K562 (cell line): ENCODE measurements at regions not wholly inside any gene's neighbourhood (a gene's known extent, or its start where the extent isn't known, plus 50 kb on each side); places are given as distances from the start of the nearest gene placed in this dataset.

Experiments used
- ATAC-seq: fragments of 200-7000 bp; cut with Tn5 transposase; 3 replicates; pipeline ENCODE4 v1.9.1; 2020; ENCODE audit warnings: moderate library complexity
- BruUV-seq: library from RNA; stranded (reverse); fragments of 400-500 nt; replicated peaks from 2 replicates; lab custom pipeline; 2021; lab: Mats Ljungman, UMichigan
- CTCF ChIA-PET: fragments of 300-600 bp; formaldehyde crosslinking; extraction: SDS; loops from one replicate; lab custom pipeline; 2021; ENCODE audit warnings: low intra/inter-chr PET ratio; lab: Yijun Ruan, JAX
- POLR2A ChIA-PET: fragments of 300-600, 350-650 bp; sonication (Branson Sonifier 250); formaldehyde crosslinking; extraction: SDS; loops from one replicate; lab custom pipeline; 2021; ENCODE audit warnings: antibody characterized with exemption, inconsistent platforms; lab: Yijun Ruan, JAX
- DNase-seq, 4 experiments: peaks; one replicate each; pipeline versions ENCODE4 v3.0.0 to v3.0.0-alpha.2; 2011 to 2018; ENCODE audit warnings: low spot score in 3 of 4, mixed read lengths in 3 of 4; ENCODE audit errors: extremely low read depth in 1 of 4
- FAIRE-seq: peaks from 2 replicates; lab custom pipeline; 2011; peaks lifted over from hg19 to GRCh38; lab: Jason Lieb, UNC
- H2AFZ ChIP-seq: 2 replicates; pipeline ENCODE4 v1.6.0; 2011; ENCODE audit warnings: low read depth, low read length, control low read depth, inconsistent platforms
- H3K27ac ChIP-seq: fragments of 200-600 bp; 3 replicates; pipeline ENCODE4 v1.8.0; 2011; ENCODE audit warnings: low read depth, mild to moderate bottlenecking, control low read depth, inconsistent platforms, low read length, moderate library complexity, mixed read lengths; ENCODE audit errors: extremely low read depth
- H3K27me3 ChIP-seq, 2 experiments: fragments of 300-600 bp in 1 of 2; 2 replicates in 1 of 2; 3 replicates in 1 of 2; pipeline versions ENCODE4 v1.6.0 to v1.8.0; 2011; ENCODE audit warnings: inconsistent platforms in 2 of 2, low read length in 2 of 2, mild to moderate bottlenecking in 1 of 2, mixed read lengths in 1 of 2, moderate library complexity in 1 of 2; ENCODE audit not compliant: control insufficient read depth in 2 of 2, insufficient read depth in 2 of 2
- H3K36me3 ChIP-seq: fragments of 300-600 bp; 3 replicates; pipeline ENCODE4 v1.8.0; 2011; ENCODE audit warnings: mild to moderate bottlenecking, low read length, inconsistent platforms; ENCODE audit not compliant: control insufficient read depth, insufficient read depth
- H3K4me1 ChIP-seq, 2 experiments: fragments of 200-600 bp in 1 of 2; replicated peaks in 1 of 2; 2 replicates in 1 of 2; 3 replicates in 1 of 2; pipeline versions ENCODE4 v1.5.1 to v1.8.0; 2011; ENCODE audit warnings: inconsistent platforms in 2 of 2, low read length in 2 of 2, mild to moderate bottlenecking in 1 of 2, mixed read lengths in 1 of 2, moderate library complexity in 1 of 2; ENCODE audit not compliant: control insufficient read depth in 2 of 2, insufficient read depth in 2 of 2
- H3K4me2 ChIP-seq: 2 replicates; pipeline ENCODE4 v1.6.1; 2011; ENCODE audit warnings: low read length, control low read depth, inconsistent platforms, mixed read lengths; ENCODE audit not compliant: insufficient read depth
- H3K4me3 ChIP-seq: fragments of 200-600 bp; sonication (generic), shearing (Covaris generic); 2 replicates; pipeline ENCODE4 v1.5.1; 2016; ENCODE audit warnings: control low read depth, inconsistent platforms
- H3K79me2 ChIP-seq: fragments of 200-600 bp; 3 replicates; pipeline ENCODE4 v1.8.0; 2011; ENCODE audit warnings: low read length, inconsistent platforms; ENCODE audit not compliant: control insufficient read depth, insufficient read depth
- H3K9ac ChIP-seq, 2 experiments: 2 replicates each; pipeline versions ENCODE4 v1.6.0 to v1.6.1; 2011; ENCODE audit warnings: low read depth in 2 of 2, low read length in 2 of 2, control low read depth in 1 of 2, inconsistent platforms in 1 of 2, mild to moderate bottlenecking in 1 of 2, mixed read lengths in 1 of 2; ENCODE audit not compliant: insufficient read depth in 1 of 2
- H3K9me1 ChIP-seq: one replicate; pipeline ENCODE4 v1.6.0; 2011; ENCODE audit warnings: inconsistent platforms, mild to moderate bottlenecking, low read length, moderate library complexity; ENCODE audit not compliant: control insufficient read depth, insufficient read depth
- H3K9me3 ChIP-seq: replicated peaks from 2 replicates; pipeline ENCODE4 v1.5.1; 2011; ENCODE audit warnings: low read depth, low read length, inconsistent platforms; ENCODE audit not compliant: control insufficient read depth, insufficient read depth
- H4K20me1 ChIP-seq: replicated peaks from 2 replicates; pipeline ENCODE4 v1.6.1; 2011; ENCODE audit warnings: low read length, inconsistent platforms, mixed read lengths; ENCODE audit not compliant: control insufficient read depth, insufficient read depth
- BDP1 ChIP-seq: IDR thresholded peaks from 3 replicates; pipeline ENCODE4 v1.6.1; 2011; ENCODE audit not compliant: insufficient read length, insufficient read depth
- BMI1 ChIP-seq: fragments of 150-350 bp; IDR thresholded peaks from 2 replicates; pipeline ENCODE4 v1.6.1; 2014; ENCODE audit warnings: low read length
- BRF2 ChIP-seq: IDR thresholded peaks from 3 replicates; pipeline ENCODE4 v1.6.1; 2011; ENCODE audit warnings: borderline replicate concordance, mild to moderate bottlenecking; ENCODE audit not compliant: insufficient read length, insufficient read depth
- FOXJ2 ChIP-seq: fragments of 200-800 bp; sonication (Bioruptor generic); IDR thresholded peaks from 2 replicates; pipeline ENCODE4 v1.6.1; 2016; ENCODE audit warnings: missing genetic modification characterization, missing compliant biosample characterization
- GTF2E2 ChIP-seq: fragments of 200-800 bp; sonication (Bioruptor generic); IDR thresholded peaks from 2 replicates; pipeline ENCODE4 v1.6.1; 2016; ENCODE audit warnings: missing genetic modification characterization, missing compliant biosample characterization
- NCOA4 ChIP-seq: fragments of 450-650 bp; IDR thresholded peaks from 2 replicates; pipeline ENCODE4 v1.6.1; 2018; ENCODE audit warnings: mild to moderate bottlenecking; ENCODE audit not compliant: partially characterized antibody
- NFRKB ChIP-seq: fragments of 450-650 bp; IDR thresholded peaks from 2 replicates; pipeline ENCODE4 v1.6.1; 2016; ENCODE audit warnings: low read depth
- POU5F1 ChIP-seq: fragments of 150-350 bp; IDR thresholded peaks from 2 replicates; pipeline ENCODE4 v1.6.1; 2014; ENCODE audit warnings: borderline replicate concordance, low read length, low read depth, mild to moderate bottlenecking; ENCODE audit not compliant: partially characterized antibody
- RNF219 ChIP-seq: fragments of 250-450 bp; sonication (Bioruptor Pico); IDR thresholded peaks from 2 replicates; pipeline ENCODE4 v1.5.0; 2022; ENCODE audit warnings: mild to moderate bottlenecking
- SIN3A ChIP-seq, 2 experiments: fragments of 150-350 bp in 1 of 2; IDR thresholded peaks; 2 replicates each; pipeline ENCODE4 v1.6.1; 2011 to 2016; ENCODE audit warnings: borderline replicate concordance in 2 of 2, low read depth in 2 of 2, low read length in 2 of 2, mild to moderate bottlenecking in 2 of 2, moderate library complexity in 2 of 2; ENCODE audit not compliant: control insufficient read depth in 1 of 2
- SMARCE1 ChIP-seq: fragments of 450-650 bp; IDR thresholded peaks from 2 replicates; pipeline ENCODE4 v1.7.1; 2016; ENCODE audit warnings: mild to moderate bottlenecking
- THAP7 ChIP-seq: fragments of 250-450 bp; sonication (Bioruptor Pico); IDR thresholded peaks from 2 replicates; pipeline ENCODE4 v1.5.0; 2021
- ZNF274 ChIP-seq: IDR thresholded peaks from 2 replicates; pipeline ENCODE4 v1.6.1; 2011; ENCODE audit warnings: low read depth, mild to moderate bottlenecking, low read length, moderate library complexity, borderline replicate concordance
- ZNF444 ChIP-seq: fragments of 250-450 bp; sonication (Bioruptor Pico); IDR thresholded peaks from 2 replicates; pipeline ENCODE4 v1.4.0; 2020; ENCODE audit warnings: mild to moderate bottlenecking, moderate library complexity
- ZNF639 ChIP-seq, 2 experiments: fragments of 200-800 bp in 1 of 2; sonication (Bioruptor generic) in 1 of 2; sonication (generic) in 1 of 2; formaldehyde crosslinking in 1 of 2; IDR thresholded peaks in 1 of 2; conservative IDR thresholded peaks in 1 of 2; 2 replicates each; pipeline versions ENCODE4 v1.5.0 to v1.6.1; 2016 to 2020; ENCODE audit warnings: missing compliant biosample characterization in 1 of 2, missing genetic modification characterization in 1 of 2, missing genetic modification reagents in 1 of 2
- WGBS: fragments of 100-300 bp; shearing (Covaris generic); methylation state at CpG from one replicate; pipeline ENCODE4 v1.1.6; 2016; ENCODE audit warnings: low coverage, mixed read lengths; ENCODE audit not compliant: insufficient coverage; ENCODE audit errors: missing lambda C conversion rate; 5-methylcytosine and 5-hydroxymethylcytosine counted together
- in situ Hi-C: fragments of 300-500 bp; cut with MboI; formaldehyde crosslinking; loops from 4 replicates; pipeline ENCODE4 v1.15.0; 2018; ENCODE audit warnings: inconsistent platforms, mixed read lengths
- intact Hi-C: fragments of 100-400 bp; cut with micrococcal nuclease; formaldehyde crosslinking; loops from 2 replicates; pipeline ENCODE4 v1.14.2; 2022

- TF ChIP-seq FOXJ2 (tag) = no peak
- no peak for TF ChIP-seq NCOA4
- no peak for TF ChIP-seq SIN3A (IDR thresholded peaks at IDR 0.05; ENCODE audit: borderline replicate concordance in 2 of 2, control insufficient read depth in 1 of 2, low read depth in 2 of 2, low read length in 2 of 2)
- TF ChIP-seq ZNF639 (CRISPR knock-in tag; conservative IDR thresholded peaks at IDR 0.05 in 1 of 2, IDR thresholded peaks at IDR 0.05 in 1 of 2) = no peak
- TF ChIP-seq NFRKB = no peak
Observed at GRCh38 chr11:109785714-109786113, 307.5 kb upstream of the ZC3H12C start (continued).

GRCh38 chr11:109788948-109789490 is 304.2 kb upstream of the ZC3H12C start:
- intact Hi-C loops (no loop called here), in situ Hi-C loops (no loop called here)
- no peaks in the 10 kb centered on the region for H3K4me1 ChIP-seq
- no peak overlapping the region for H2AFZ ChIP-seq
- no peaks in the 10 kb centered on the region for H3K9me3 ChIP-seq
- no peak overlapping the region for H3K9ac ChIP-seq
- H3K4me3 ChIP-seq = no peak overlapping the region
- no peaks in the 10 kb centered on the region for H3K27me3 ChIP-seq
- ChIA-PET POLR2A (no interaction called here), CTCF (no interaction called here)
- BruUV-seq = no TSS peak
- H3K4me2 ChIP-seq = no peak overlapping the region
- no peak for ATAC-seq
- DNase-seq = no peak
- H3K9me1 ChIP-seq = no peaks in the 10 kb centered on the region
- WGBS = 5% methylated on average over 6 of the region's 6 CpGs
- no peak for FAIRE-seq
- no peak overlapping the region for H3K27ac ChIP-seq
- no peaks in the 10 kb centered on the region for H3K36me3 ChIP-seq
- H4K20me1 ChIP-seq = no peaks in the 10 kb centered on the region
- no peaks in the 10 kb centered on the region for H3K79me2 ChIP-seq
- TF ChIP-seq BDP1 (no peak), BRF2 (no peak), THAP7 (CRISPR knock-in tag) (no peak), RNF219 (CRISPR knock-in tag) (no peak), ZNF444 (CRISPR knock-in tag) (no peak), ZNF274 (no peak), GTF2E2 (tag) (no peak), BMI1 (no peak), POU5F1 (no peak), SMARCE1 (no peak)
